ENCODE measurements at regions not wholly inside any gene's neighbourhood (a gene's known extent, or its start where the extent isn't known, plus 50 kb on each side); places are given as distances from the start of the nearest gene placed in this dataset.
"Not testable (repeated sequence)": the region's sequence is repeated elsewhere in the genome, so short reads cannot be mapped to it uniquely, and the experiment has no call there.

GRCh38 chr5:39799242-39799641, 374.5 kb upstream of the DAB2 start:
- DNase-seq (ENCODE audit: low spot score): no peak

GRCh38 chr5:39794513-39795210, 369.9 kb upstream of the DAB2 start:
- DNase-seq (ENCODE audit: low spot score): no peak

GRCh38 chr5:39785410-39785809, 360.6 kb upstream of the DAB2 start:
- no peak for DNase-seq (ENCODE audit: low spot score)

GRCh38 chr5:39783756-39784421, 359.1 kb upstream of the DAB2 start:
- no peak for DNase-seq (ENCODE audit: low spot score)

GRCh38 chr5:39780347-39780746, 355.6 kb upstream of the DAB2 start:
- no peak for DNase-seq (ENCODE audit: low spot score)

- no peak for DNase-seq (ENCODE audit: low spot score)
These were observed 355.1 kb upstream of the DAB2 start for GRCh38 chr5:39779831-39780230.

GRCh38 chr5:39775797-39776365, 351.1 kb upstream of the DAB2 start:
- DNase-seq (ENCODE audit: low spot score): no peak

- no peak for DNase-seq (ENCODE audit: low spot score)
These were observed 350.5 kb upstream of the DAB2 start for GRCh38 chr5:39775086-39775796.

- no peak for DNase-seq (ENCODE audit: low spot score)
These were observed 349.8 kb upstream of the DAB2 start for GRCh38 chr5:39774605-39775004.

GRCh38 chr5:39772307-39772706, 347.5 kb upstream of the DAB2 start:
- no peak for DNase-seq (ENCODE audit: low spot score)

- DNase-seq (ENCODE audit: low spot score): no peak
These were observed 343.1 kb upstream of the DAB2 start for GRCh38 chr5:39767916-39768315.

GRCh38 chr5:39765366-39765765, 340.6 kb upstream of the DAB2 start:
- no peak for DNase-seq (ENCODE audit: low spot score)

- no peak for DNase-seq (ENCODE audit: low spot score)
These were observed 338.0 kb upstream of the DAB2 start for GRCh38 chr5:39762761-39763160.

GRCh38 chr5:39761199-39761950, 336.6 kb upstream of the DAB2 start:
- no peak for DNase-seq (ENCODE audit: low spot score)

GRCh38 chr5:39760385-39761198, 335.8 kb upstream of the DAB2 start:
- DNase-seq (ENCODE audit: low spot score): no peak

GRCh38 chr5:39759701-39760100, 334.9 kb upstream of the DAB2 start:
- DNase-seq (ENCODE audit: low spot score): no peak

- DNase-seq (ENCODE audit: low spot score): no peak
These were observed 333.6 kb upstream of the DAB2 start for GRCh38 chr5:39758426-39758825.

GRCh38 chr5:39757131-39757530, 332.4 kb upstream of the DAB2 start:
- no peak for DNase-seq (ENCODE audit: low spot score)

GRCh38 chr5:39755986-39756385, 331.2 kb upstream of the DAB2 start:
- peak; percentile 18 for DNase-seq (ENCODE audit: low spot score)

- DNase-seq (ENCODE audit: low spot score): no peak
These were observed 330.7 kb upstream of the DAB2 start for GRCh38 chr5:39755452-39755851.

- not testable (repeated sequence) for DNase-seq (ENCODE audit: low spot score)
These were observed 329.0 kb upstream of the DAB2 start for GRCh38 chr5:39753747-39754146.

Data from hematopoietic multipotent progenitor cell treated with erythropoietin and hydrocortisone succinate and interleukin-3 and kit ligand, for 17 days (in vitro differentiated cells).